MM.1S (cell line): ENCODE measurements at regions not wholly inside any gene's neighbourhood (a gene's known extent, or its start where the extent isn't known, plus 50 kb on each side); places are given as distances from the start of the nearest gene placed in this dataset.
"Not testable (repeated sequence)": the region's sequence is repeated elsewhere in the genome, so short reads cannot be mapped to it uniquely, and the experiment has no call there.

Experiments used
- DNase-seq: peaks from one replicate; pipeline ENCODE4 v3.0.0-alpha.2; 2015
- H2AFZ ChIP-seq: fragments of 300-600 bp; sonication (generic); 2 replicates; pipeline ENCODE4 v1.6.0; 2016; ENCODE audit warnings: antibody characterized with exemption, low read length
- H3F3A ChIP-seq: fragments of 300-600 bp; sonication (generic); 2 replicates; pipeline ENCODE4 v1.6.1; 2016; ENCODE audit warnings: mild to moderate bottlenecking, antibody characterized with exemption, low read length, moderate library complexity, mixed read lengths; ENCODE audit not compliant: insufficient read depth
- H3K27ac ChIP-seq: fragments of 300-600 bp; sonication (generic); 2 replicates; pipeline ENCODE4 v1.5.1; 2016; ENCODE audit warnings: mild to moderate bottlenecking, low read length
- H3K27me3 ChIP-seq: fragments of 300-600 bp; sonication (generic); replicated peaks from 2 replicates; pipeline ENCODE4 v1.6.0; 2016; ENCODE audit warnings: low read length; ENCODE audit not compliant: insufficient read depth
- H3K36me3 ChIP-seq: fragments of 300-600 bp; sonication (generic); replicated peaks from 2 replicates; pipeline ENCODE4 v1.6.1; 2016; ENCODE audit warnings: mild to moderate bottlenecking, low read length, mixed read lengths; ENCODE audit not compliant: insufficient read depth
- H3K4me1 ChIP-seq: fragments of 300-600 bp; sonication (generic); 2 replicates; pipeline ENCODE4 v1.6.1; 2016; ENCODE audit warnings: low read length, mixed read lengths
- H3K4me2 ChIP-seq: fragments of 300-600 bp; sonication (generic); 2 replicates; pipeline ENCODE4 v1.6.0; 2016; ENCODE audit warnings: low read depth, low read length
- H3K4me3 ChIP-seq: fragments of 300-600 bp; sonication (generic); 2 replicates; pipeline ENCODE4 v1.5.1; 2016; ENCODE audit warnings: low read length, mixed read lengths
- H3K79me2 ChIP-seq: fragments of 300-600 bp; sonication (generic); 2 replicates; pipeline ENCODE4 v1.6.1; 2016; ENCODE audit warnings: mixed run types, low read length, mixed read lengths
- H3K9ac ChIP-seq: fragments of 300-600 bp; sonication (generic); 2 replicates; pipeline ENCODE4 v1.6.1; 2016; ENCODE audit warnings: low read length, mixed read lengths
- H3K9me2 ChIP-seq: fragments of 300-600 bp; sonication (generic); replicated peaks from 2 replicates; pipeline ENCODE4 v1.6.1; 2016; ENCODE audit warnings: mild to moderate bottlenecking, low read length, mixed read lengths; ENCODE audit not compliant: insufficient read depth
- H3K9me3 ChIP-seq: fragments of 300-600 bp; sonication (generic); replicated peaks from 2 replicates; pipeline ENCODE4 v1.6.1; 2016; ENCODE audit warnings: mild to moderate bottlenecking, low read length, mixed read lengths; ENCODE audit not compliant: insufficient read depth
- H4K20me1 ChIP-seq: fragments of 300-600 bp; sonication (generic); 2 replicates; pipeline ENCODE4 v1.6.1; 2016; ENCODE audit warnings: mild to moderate bottlenecking, low read length, moderate library complexity, mixed read lengths; ENCODE audit not compliant: insufficient read depth
- EZH2 ChIP-seq: fragments of 300-600 bp; sonication (generic); optimal IDR thresholded peaks from 2 replicates; pipeline ENCODE3; 2017; ENCODE audit warnings: low read depth, mild to moderate bottlenecking, antibody characterized with exemption, low read length, mixed read lengths
- EZH2phosphoT487 ChIP-seq: fragments of 300-600 bp; sonication (generic); IDR thresholded peaks from 2 replicates; pipeline ENCODE4 v1.6.1; 2018; ENCODE audit warnings: antibody characterized with exemption, low read length
- TF ChIP-seq, protein P1 (sequence below): fragments of 300-600 bp; sonication (generic); IDR thresholded peaks from 2 replicates; pipeline ENCODE4 v1.5.1; 2016; ENCODE audit warnings: antibody characterized with exemption, low read length, mixed read lengths

- no peaks in the 10 kb centered on the region for H4K20me1 ChIP-seq
- H3K79me2 ChIP-seq = no peaks in the 10 kb centered on the region
- no peak for DNase-seq
- H3K27ac ChIP-seq = no peak overlapping the region
- TF ChIP-seq EZH2 = no peak
- TF ChIP-seq EZH2phosphoT487 = no peak
- TF ChIP-seq, protein P1, sequence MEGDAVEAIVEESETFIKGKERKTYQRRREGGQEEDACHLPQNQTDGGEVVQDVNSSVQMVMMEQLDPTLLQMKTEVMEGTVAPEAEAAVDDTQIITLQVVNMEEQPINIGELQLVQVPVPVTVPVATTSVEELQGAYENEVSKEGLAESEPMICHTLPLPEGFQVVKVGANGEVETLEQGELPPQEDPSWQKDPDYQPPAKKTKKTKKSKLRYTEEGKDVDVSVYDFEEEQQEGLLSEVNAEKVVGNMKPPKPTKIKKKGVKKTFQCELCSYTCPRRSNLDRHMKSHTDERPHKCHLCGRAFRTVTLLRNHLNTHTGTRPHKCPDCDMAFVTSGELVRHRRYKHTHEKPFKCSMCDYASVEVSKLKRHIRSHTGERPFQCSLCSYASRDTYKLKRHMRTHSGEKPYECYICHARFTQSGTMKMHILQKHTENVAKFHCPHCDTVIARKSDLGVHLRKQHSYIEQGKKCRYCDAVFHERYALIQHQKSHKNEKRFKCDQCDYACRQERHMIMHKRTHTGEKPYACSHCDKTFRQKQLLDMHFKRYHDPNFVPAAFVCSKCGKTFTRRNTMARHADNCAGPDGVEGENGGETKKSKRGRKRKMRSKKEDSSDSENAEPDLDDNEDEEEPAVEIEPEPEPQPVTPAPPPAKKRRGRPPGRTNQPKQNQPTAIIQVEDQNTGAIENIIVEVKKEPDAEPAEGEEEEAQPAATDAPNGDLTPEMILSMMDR = no peak
- no peak overlapping the region for H2AFZ ChIP-seq
- H3K4me1 ChIP-seq = no peaks in the 10 kb centered on the region
- peaks cover 14% of the 10 kb centered on the region; the same call in 1 of the 2 replicates for H3K27me3 ChIP-seq
- no peaks in the 10 kb centered on the region for H3F3A ChIP-seq
- no peaks in the 10 kb centered on the region for H3K36me3 ChIP-seq
- no peak overlapping the region for H3K4me3 ChIP-seq
- H3K9ac ChIP-seq = no peak overlapping the region
- H3K9me3 ChIP-seq = no peaks in the 10 kb centered on the region
- no peak overlapping the region for H3K4me2 ChIP-seq
- no peaks in the 10 kb centered on the region for H3K9me2 ChIP-seq
Measured at GRCh38 chr3:127072971-127073783, 90.3 kb downstream of the PLXNA1 start.

DNA sequence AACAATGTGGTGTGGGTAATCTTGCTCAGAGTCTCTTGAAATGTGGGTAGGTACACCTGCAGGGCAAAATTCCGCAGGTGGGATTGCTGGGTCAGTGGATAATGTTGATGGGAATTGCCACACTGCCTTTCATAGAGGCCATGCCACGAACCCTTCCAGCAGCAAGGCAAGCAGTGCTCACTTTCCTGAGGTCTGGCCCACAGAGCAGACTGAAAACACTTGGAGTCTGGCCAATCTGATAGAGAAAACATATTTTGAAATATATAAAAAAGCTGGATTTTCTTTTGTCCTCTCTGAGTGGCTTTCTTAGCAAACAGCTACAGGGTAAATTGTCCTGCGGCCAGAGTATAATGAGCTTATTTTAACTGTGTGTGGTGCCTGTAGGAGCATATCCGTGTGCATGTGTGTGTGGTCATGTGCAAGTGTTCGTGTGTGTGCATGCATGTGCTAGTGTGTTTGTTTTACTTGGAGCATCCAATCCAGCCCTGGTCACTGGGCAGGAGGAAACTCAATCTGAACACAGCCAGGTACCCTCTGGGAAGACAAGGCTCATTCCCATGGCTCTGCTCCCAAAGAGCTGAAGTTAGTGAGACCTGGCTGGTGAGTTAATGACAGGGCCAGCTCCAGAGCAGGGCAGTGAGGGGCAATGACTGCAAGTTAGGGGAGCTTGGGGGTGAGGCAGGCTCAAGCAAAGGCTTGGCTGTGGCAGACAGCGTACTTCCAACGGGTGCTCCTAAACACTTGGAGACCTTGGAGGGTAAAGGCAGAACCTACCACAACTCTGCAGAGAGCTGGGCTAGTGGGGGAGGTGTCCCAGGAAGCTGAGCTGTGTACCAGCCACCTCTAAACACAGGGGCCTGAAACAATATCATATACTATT lies 91.3 kb downstream of the PLXNA1 start:
- no peaks in the 10 kb centered on the region for H3K9me3 ChIP-seq
- H3K79me2 ChIP-seq = no peaks in the 10 kb centered on the region
- DNase-seq = no peak
- H3K27ac ChIP-seq = no peak overlapping the region
- H3K27me3 ChIP-seq = peaks cover 16% of the 10 kb centered on the region; the same call in 1 of the 2 replicates
- no peak overlapping the region for H3K4me2 ChIP-seq
- H4K20me1 ChIP-seq = no peaks in the 10 kb centered on the region
- no peaks in the 10 kb centered on the region for H3K4me1 ChIP-seq
- H2AFZ ChIP-seq = no peak overlapping the region
- H3K9me2 ChIP-seq = no peaks in the 10 kb centered on the region
- no peak for TF ChIP-seq EZH2
- no peak for TF ChIP-seq EZH2phosphoT487
- TF ChIP-seq, protein P1 = no peak
- H3K36me3 ChIP-seq = no peaks in the 10 kb centered on the region
- no peaks in the 10 kb centered on the region for H3F3A ChIP-seq
- H3K4me3 ChIP-seq = no peak overlapping the region
- no peak overlapping the region for H3K9ac ChIP-seq

DNA sequence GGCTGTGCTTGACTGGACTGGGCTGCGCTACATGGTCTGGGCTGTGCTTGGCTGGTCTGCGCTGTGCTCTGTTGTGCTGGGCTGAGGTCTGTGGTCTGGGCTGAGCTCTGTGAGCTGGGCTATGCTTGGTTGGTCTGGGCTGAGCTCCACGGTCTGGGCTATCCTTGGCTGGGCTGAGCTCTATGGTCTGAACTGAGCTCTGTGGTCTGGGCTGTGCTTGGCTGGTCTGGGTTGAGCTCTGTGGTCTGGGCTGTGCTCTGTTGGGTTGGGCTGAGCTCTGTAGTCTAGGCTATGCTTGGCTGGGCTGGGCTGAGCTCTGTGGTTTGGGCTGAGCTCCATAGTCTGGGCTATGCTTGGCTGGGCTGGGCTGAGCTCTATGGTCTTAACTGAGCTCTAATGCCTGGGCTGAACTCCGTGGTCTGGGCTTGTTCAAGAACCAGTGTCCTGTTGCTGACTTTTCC lies 92.0 kb downstream of the PLXNA1 start:
- H3K36me3 ChIP-seq = no peaks in the 10 kb centered on the region
- H3K9me2 ChIP-seq = no peaks in the 10 kb centered on the region
- H3K79me2 ChIP-seq = no peaks in the 10 kb centered on the region
- H4K20me1 ChIP-seq = no peaks in the 10 kb centered on the region
- TF ChIP-seq EZH2phosphoT487 (no peak), EZH2 (no peak)
- TF ChIP-seq, protein P1 = no peak
- H3K9me3 ChIP-seq = no peaks in the 10 kb centered on the region
- H2AFZ ChIP-seq = no peak overlapping the region
- H3K27ac ChIP-seq = no peak overlapping the region
- peak; percentile 70 for DNase-seq
- no peak overlapping the region for H3K9ac ChIP-seq
- no peak overlapping the region for H3K4me2 ChIP-seq
- H3K27me3 ChIP-seq = peaks cover 21% of the 10 kb centered on the region; the same call in 1 of the 2 replicates
- no peaks in the 10 kb centered on the region for H3K4me1 ChIP-seq
- H3F3A ChIP-seq = no peaks in the 10 kb centered on the region
- no peak overlapping the region for H3K4me3 ChIP-seq

DNA sequence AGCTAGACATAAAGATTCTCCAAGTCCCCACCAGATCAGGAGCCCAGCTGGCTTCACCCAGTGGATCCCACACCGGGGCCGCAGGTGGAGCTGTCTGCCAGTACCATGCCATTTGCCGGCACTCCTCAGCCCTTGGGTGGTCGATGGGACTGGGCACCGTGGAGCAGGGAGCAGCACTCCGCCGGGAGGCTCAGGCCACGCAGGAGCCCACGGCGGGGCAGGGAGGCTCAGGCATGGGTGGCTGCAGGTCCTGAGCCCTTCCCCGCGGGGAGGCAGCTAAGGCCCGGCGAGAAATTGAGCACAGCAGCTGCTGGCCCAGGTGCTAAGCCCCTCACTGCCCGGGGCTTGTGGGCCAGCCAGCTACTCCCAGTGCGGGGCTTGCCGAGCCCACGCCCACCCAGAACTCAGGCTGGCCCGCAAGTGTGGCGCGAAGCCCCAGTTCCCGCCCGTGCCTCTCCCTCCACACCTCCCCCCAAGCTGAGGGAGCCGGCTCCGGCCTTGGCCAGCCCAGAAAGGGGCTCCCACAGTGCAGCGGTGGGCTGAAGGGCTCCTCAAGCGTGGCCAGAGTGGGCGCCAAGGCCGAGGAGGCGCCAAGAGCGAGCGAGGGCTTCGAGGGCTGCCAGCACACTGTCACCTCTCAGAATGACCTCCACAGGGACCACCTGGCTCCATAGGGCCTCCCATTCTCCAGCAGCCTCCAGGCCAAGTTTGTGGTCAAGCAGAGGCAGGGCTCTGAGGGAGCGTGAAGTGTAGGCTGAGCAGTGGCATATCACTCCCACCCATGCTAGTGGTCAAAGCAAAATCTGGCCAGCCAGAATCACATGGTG lies 93.5 kb downstream of the PLXNA1 start:
- peaks cover 28% of the 10 kb centered on the region; the same call in 1 of the 2 replicates for H3K27me3 ChIP-seq
- H3K27ac ChIP-seq, DNase-seq, H3K9me3 ChIP-seq, H3K4me3 ChIP-seq, H3K36me3 ChIP-seq, H3F3A ChIP-seq, H3K4me1 ChIP-seq, H3K9ac ChIP-seq, H3K4me2 ChIP-seq, H3K9me2 ChIP-seq, H2AFZ ChIP-seq, H3K79me2 ChIP-seq, H4K20me1 ChIP-seq: not testable (repeated sequence)
